Muscle of leg (tissue), 3 donors: ENCODE measurements at regions not wholly inside any gene's neighbourhood (a gene's known extent, or its start where the extent isn't known, plus 50 kb on each side); places are given as distances from the start of the nearest gene placed in this dataset.
"Not testable (repeated sequence)": the region's sequence is repeated elsewhere in the genome, so short reads cannot be mapped to it uniquely, and the experiment has no call there.

Experiments
- DNase-seq: peaks from one replicate; pipeline ENCODE4 v3.0.0; 2013
- H3K27ac ChIP-seq: one replicate; pipeline ENCODE4 v1.5.1; 2013; ENCODE audit warnings: mild to moderate bottlenecking, low read length, control low read depth
- H3K27me3 ChIP-seq: one replicate; pipeline ENCODE4 v1.6.1; 2013; ENCODE audit warnings: low read length; ENCODE audit not compliant: control insufficient read depth, insufficient read depth
- H3K36me3 ChIP-seq: one replicate; pipeline ENCODE4 v1.6.1; 2013; ENCODE audit warnings: low read length; ENCODE audit not compliant: control insufficient read depth, insufficient read depth
- H3K4me1 ChIP-seq: one replicate; pipeline ENCODE4 v1.6.1; 2013; ENCODE audit warnings: low read length; ENCODE audit not compliant: control insufficient read depth, insufficient read depth
- H3K4me3 ChIP-seq: one replicate; pipeline ENCODE4 v1.5.1; 2013; ENCODE audit warnings: low read length, control low read depth
- H3K9me3 ChIP-seq: replicated peaks from 2 replicates; pipeline ENCODE4 v1.6.1; 2013; ENCODE audit warnings: low read depth, low read length; ENCODE audit not compliant: control insufficient read depth
- WGBS: methylation state at CpG from one replicate; pipeline ENCODE4 v1.1.5; 2013; ENCODE audit warnings: missing lambda C conversion rate; ENCODE audit not compliant: insufficient coverage; 5-methylcytosine and 5-hydroxymethylcytosine counted together

GRCh38 chr14:106196459-106196858 is 670.1 kb downstream of the TMEM121 start:
- not testable (repeated sequence) for H3K4me1 ChIP-seq, H3K4me3 ChIP-seq, H3K27ac ChIP-seq, DNase-seq, H3K27me3 ChIP-seq, H3K36me3 ChIP-seq
- 54% methylated on average over 5 of the region's 7 CpGs for WGBS
- peaks cover 31% of the 10 kb centered on the region for H3K9me3 ChIP-seq

- H3K4me3 ChIP-seq, H3K4me1 ChIP-seq, H3K27me3 ChIP-seq, H3K27ac ChIP-seq, H3K36me3 ChIP-seq, DNase-seq: not testable (repeated sequence)
- peaks cover 36% of the 10 kb centered on the region for H3K9me3 ChIP-seq
- no CpG with 5 or more reads among the region's 4 CpGs for WGBS
Measured at GRCh38 chr14:106197264-106197663, 670.9 kb downstream of the TMEM121 start.

- no peak for DNase-seq
- Histone ChIP-seq H3K4me3 (no peak overlapping the region), H3K27me3 (no peaks in the 10 kb centered on the region), H3K4me1 (no peaks in the 10 kb centered on the region), H3K27ac (no peak overlapping the region), H3K9me3 (peaks cover 49% of the 10 kb centered on the region), H3K36me3 (no peaks in the 10 kb centered on the region)
- 69% methylated on average over 11 of the region's 12 CpGs for WGBS
Measured at GRCh38 chr14:106199097-106199496, 672.7 kb downstream of the TMEM121 start.

GRCh38 chr14:106200541-106201315 is 674.3 kb downstream of the TMEM121 start:
- H3K27me3 ChIP-seq: no peaks in the 10 kb centered on the region
- no peak overlapping the region for H3K4me3 ChIP-seq
- no peak overlapping the region for H3K27ac ChIP-seq
- no peaks in the 10 kb centered on the region for H3K4me1 ChIP-seq
- WGBS: 93% methylated on average over 22 of the region's 25 CpGs
- H3K9me3 ChIP-seq: peaks cover 52% of the 10 kb centered on the region
- no peaks in the 10 kb centered on the region for H3K36me3 ChIP-seq
- DNase-seq: no peak

GRCh38 chr14:106201376-106201775 is 675.0 kb downstream of the TMEM121 start:
- Histone ChIP-seq H3K27me3 (no peaks in the 10 kb centered on the region), H3K4me1 (no peaks in the 10 kb centered on the region), H3K4me3 (no peak overlapping the region), H3K9me3 (peaks cover 56% of the 10 kb centered on the region), H3K27ac (no peak overlapping the region), H3K36me3 (no peaks in the 10 kb centered on the region)
- WGBS: no CpG with 5 or more reads among the region's 2 CpGs
- DNase-seq: no peak

GRCh38 chr14:106203438-106203837 is 677.1 kb downstream of the TMEM121 start:
- 94% methylated on average over 5 of the region's 9 CpGs for WGBS
- Histone ChIP-seq H3K27ac (no peak overlapping the region), H3K36me3 (no peaks in the 10 kb centered on the region), H3K9me3 (peaks cover 56% of the 10 kb centered on the region), H3K27me3 (no peaks in the 10 kb centered on the region), H3K4me1 (no peaks in the 10 kb centered on the region), H3K4me3 (no peak overlapping the region)
- DNase-seq: no peak

- H3K9me3 ChIP-seq: peaks cover 57% of the 10 kb centered on the region
- no peaks in the 10 kb centered on the region for H3K36me3 ChIP-seq
- H3K4me3 ChIP-seq: no peak overlapping the region
- H3K27me3 ChIP-seq: no peaks in the 10 kb centered on the region
- no peak for DNase-seq
- 82% methylated on average over 18 of the region's 18 CpGs for WGBS
- H3K4me1 ChIP-seq: no peaks in the 10 kb centered on the region
- H3K27ac ChIP-seq: no peak overlapping the region
Measured at GRCh38 chr14:106204063-106204462, 677.7 kb downstream of the TMEM121 start.

GRCh38 chr14:106207316-106207715 is 680.9 kb downstream of the TMEM121 start:
- no CpG with 5 or more reads among the region's 1 CpG for WGBS
- no peak for DNase-seq
- no peak overlapping the region for H3K4me3 ChIP-seq
- H3K4me1 ChIP-seq: no peaks in the 10 kb centered on the region
- no peak overlapping the region for H3K27ac ChIP-seq
- H3K27me3 ChIP-seq: no peaks in the 10 kb centered on the region
- peaks cover 53% of the 10 kb centered on the region for H3K9me3 ChIP-seq
- no peaks in the 10 kb centered on the region for H3K36me3 ChIP-seq

- DNase-seq: no peak
- Histone ChIP-seq H3K36me3 (no peaks in the 10 kb centered on the region), H3K9me3 (peaks cover 44% of the 10 kb centered on the region), H3K4me1 (no peaks in the 10 kb centered on the region), H3K27ac (no peak overlapping the region), H3K4me3 (no peak overlapping the region), H3K27me3 (no peaks in the 10 kb centered on the region)
- 30% methylated on average over 1 of the region's 2 CpGs for WGBS
Measured at GRCh38 chr14:106208794-106209193, 682.4 kb downstream of the TMEM121 start.

GRCh38 chr14:106209755-106210154 is 683.4 kb downstream of the TMEM121 start:
- WGBS: 60% methylated on average over 7 of the region's 7 CpGs
- no peak overlapping the region for H3K27ac ChIP-seq
- H3K4me3 ChIP-seq: no peak overlapping the region
- H3K27me3 ChIP-seq: no peaks in the 10 kb centered on the region
- DNase-seq: no peak
- H3K36me3 ChIP-seq: no peaks in the 10 kb centered on the region
- H3K4me1 ChIP-seq: no peaks in the 10 kb centered on the region
- H3K9me3 ChIP-seq: peaks cover 36% of the 10 kb centered on the region

- H3K27me3 ChIP-seq: no peaks in the 10 kb centered on the region
- H3K4me3 ChIP-seq: no peak overlapping the region
- DNase-seq: no peak
- H3K9me3 ChIP-seq: peaks cover 36% of the 10 kb centered on the region
- 53% methylated on average over 7 of the region's 7 CpGs for WGBS
- no peaks in the 10 kb centered on the region for H3K36me3 ChIP-seq
- no peak overlapping the region for H3K27ac ChIP-seq
- H3K4me1 ChIP-seq: no peaks in the 10 kb centered on the region
Measured at GRCh38 chr14:106210650-106211049, 684.3 kb downstream of the TMEM121 start.
